ENCODE measurements at regions not wholly inside any gene's neighbourhood (a gene's known extent, or its start where the extent isn't known, plus 50 kb on each side); places are given as distances from the start of the nearest gene placed in this dataset.

DNA sequence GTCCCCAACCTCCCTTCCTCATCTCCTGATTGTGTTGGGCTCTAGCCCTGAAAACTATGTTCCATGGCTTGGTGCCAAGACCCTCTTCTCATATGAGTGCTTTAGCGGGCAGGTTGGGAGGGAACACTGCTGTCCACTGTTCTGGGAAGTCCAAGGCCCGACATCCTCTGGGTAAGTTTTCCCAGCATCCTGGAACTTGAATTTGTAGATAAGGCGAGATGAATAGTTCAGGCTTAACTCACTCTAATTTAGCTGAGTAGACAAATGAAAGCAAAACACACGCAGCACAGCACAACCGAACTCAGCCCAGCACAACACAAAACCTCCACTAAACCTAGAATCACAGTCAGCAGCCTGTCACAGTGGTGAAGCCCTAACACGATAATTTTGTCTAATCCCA, 95.3 kb upstream of the SLC28A3 start:
- TF ChIP-seq, protein P1, sequence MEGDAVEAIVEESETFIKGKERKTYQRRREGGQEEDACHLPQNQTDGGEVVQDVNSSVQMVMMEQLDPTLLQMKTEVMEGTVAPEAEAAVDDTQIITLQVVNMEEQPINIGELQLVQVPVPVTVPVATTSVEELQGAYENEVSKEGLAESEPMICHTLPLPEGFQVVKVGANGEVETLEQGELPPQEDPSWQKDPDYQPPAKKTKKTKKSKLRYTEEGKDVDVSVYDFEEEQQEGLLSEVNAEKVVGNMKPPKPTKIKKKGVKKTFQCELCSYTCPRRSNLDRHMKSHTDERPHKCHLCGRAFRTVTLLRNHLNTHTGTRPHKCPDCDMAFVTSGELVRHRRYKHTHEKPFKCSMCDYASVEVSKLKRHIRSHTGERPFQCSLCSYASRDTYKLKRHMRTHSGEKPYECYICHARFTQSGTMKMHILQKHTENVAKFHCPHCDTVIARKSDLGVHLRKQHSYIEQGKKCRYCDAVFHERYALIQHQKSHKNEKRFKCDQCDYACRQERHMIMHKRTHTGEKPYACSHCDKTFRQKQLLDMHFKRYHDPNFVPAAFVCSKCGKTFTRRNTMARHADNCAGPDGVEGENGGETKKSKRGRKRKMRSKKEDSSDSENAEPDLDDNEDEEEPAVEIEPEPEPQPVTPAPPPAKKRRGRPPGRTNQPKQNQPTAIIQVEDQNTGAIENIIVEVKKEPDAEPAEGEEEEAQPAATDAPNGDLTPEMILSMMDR (IDR thresholded peaks at IDR 0.05) = no peak
- no peak for TF ChIP-seq POLR2A (IDR thresholded peaks at IDR 0.05)

Data from esophagus squamous epithelium (tissue), 4 donors.